SK-N-SH (cell line): ENCODE measurements at regions not wholly inside any gene's neighbourhood (a gene's known extent, or its start where the extent isn't known, plus 50 kb on each side); places are given as distances from the start of the nearest gene placed in this dataset.
A peak's percentile ranks its signal among the peaks of the same experiment; 100 is the strongest.

Experiments
- CTCF ChIA-PET: fragments of 300-600, 350-600 bp; formaldehyde crosslinking; extraction: SDS; loops from one replicate; lab custom pipeline; 2021; lab: Yijun Ruan, JAX
- POLR2A ChIA-PET: fragments of 350-600 bp; sonication (Branson Sonifier 250); formaldehyde crosslinking; extraction: SDS; loops from one replicate; lab custom pipeline; 2020; ENCODE audit warnings: antibody characterized with exemption, inconsistent platforms; lab: Yijun Ruan, JAX
- DNase-seq: peaks from one replicate; pipeline ENCODE4 v3.0.0; 2012
- H2AFZ ChIP-seq: fragments of 200-600 bp; sonication (generic); 2 replicates; pipeline ENCODE4 v1.8.1; 2016; ENCODE audit warnings: antibody characterized with exemption, mild to moderate bottlenecking, low read depth
- H3F3A ChIP-seq: fragments of 200-600 bp; sonication (generic); replicated peaks from 2 replicates; pipeline ENCODE3; 2016; ENCODE audit warnings: antibody characterized with exemption, mild to moderate bottlenecking; ENCODE audit not compliant: insufficient read depth
- H3K27ac ChIP-seq, 2 experiments: fragments of 200-500 bp in 1 of 2; fragments of 200-600 bp in 1 of 2; sonication (Bioruptor generic) in 1 of 2; sonication (generic), shearing (Covaris generic) in 1 of 2; 2 replicates each; pipeline versions ENCODE4 v1.5.1 to v1.6.1; 2014 to 2016; ENCODE audit warnings: low read depth in 2 of 2, inconsistent platforms in 1 of 2, low read length in 1 of 2, mild to moderate bottlenecking in 1 of 2, mixed read lengths in 1 of 2
- H3K27me3 ChIP-seq: fragments of 200-600 bp; sonication (generic), shearing (Covaris generic); 2 replicates; pipeline ENCODE4 v1.6.1; 2016; ENCODE audit warnings: mixed run types; ENCODE audit not compliant: insufficient read depth
- H3K36me3 ChIP-seq, 2 experiments: fragments of 200-500 bp in 1 of 2; fragments of 200-600 bp in 1 of 2; sonication (Bioruptor generic) in 1 of 2; sonication (generic) in 1 of 2; replicated peaks in 1 of 2; 2 replicates each; pipeline versions ENCODE3 to v1.5.1; 2014 to 2016; ENCODE audit warnings: low read length in 1 of 2, mild to moderate bottlenecking in 1 of 2; ENCODE audit not compliant: insufficient read depth in 2 of 2, control insufficient read depth in 1 of 2
- H3K4me1 ChIP-seq, 2 experiments: fragments of 200-500 bp in 1 of 2; fragments of 200-600 bp in 1 of 2; sonication (Bioruptor generic) in 1 of 2; sonication (generic), shearing (Covaris generic) in 1 of 2; 2 replicates each; pipeline versions ENCODE4 v1.5.1 to v1.6.1; 2014 to 2016; ENCODE audit warnings: low read depth in 1 of 2, low read length in 1 of 2, mixed run types in 1 of 2; ENCODE audit not compliant: insufficient read depth in 2 of 2, control insufficient read depth in 1 of 2
- H3K4me2 ChIP-seq: fragments of 200-600 bp; sonication (generic), shearing (Covaris generic); 2 replicates; pipeline ENCODE4 v1.6.1; 2017; ENCODE audit warnings: mixed run types
- H3K4me3 ChIP-seq, 2 experiments: fragments of 200-500 bp in 1 of 2; fragments of 200-600 bp in 1 of 2; sonication (Bioruptor generic) in 1 of 2; sonication (generic), shearing (Covaris generic) in 1 of 2; 2 replicates each; pipeline versions ENCODE4 v1.5.1 to v1.8.1; 2014 to 2016; ENCODE audit warnings: low read depth in 2 of 2, inconsistent platforms in 1 of 2, low read length in 1 of 2, mild to moderate bottlenecking in 1 of 2, mixed read lengths in 1 of 2, moderate library complexity in 1 of 2
- H3K79me2 ChIP-seq: fragments of 200-600 bp; sonication (generic); 2 replicates; pipeline ENCODE4 v1.8.1; 2017; ENCODE audit warnings: mild to moderate bottlenecking; ENCODE audit not compliant: insufficient read depth
- H3K9ac ChIP-seq: fragments of 200-600 bp; sonication (generic); 2 replicates; pipeline ENCODE4 v1.6.1; 2017; ENCODE audit warnings: mixed run types
- H3K9me2 ChIP-seq: fragments of 200-600 bp; sonication (generic); 2 replicates; pipeline ENCODE4 v1.6.1; 2017; ENCODE audit warnings: mixed run types
- H3K9me3 ChIP-seq: fragments of 200-600 bp; sonication (generic); 2 replicates; pipeline ENCODE4 v1.6.1; 2017; ENCODE audit warnings: mixed run types, mild to moderate bottlenecking, moderate library complexity
- H4K20me1 ChIP-seq: fragments of 200-600 bp; sonication (generic); 2 replicates; pipeline ENCODE4 v1.6.1; 2017; ENCODE audit warnings: mild to moderate bottlenecking, mixed run types; ENCODE audit not compliant: insufficient read depth
- ELF1 ChIP-seq: IDR thresholded peaks from 2 replicates; pipeline ENCODE4 v1.4.0; 2012
- EP300 ChIP-seq, 2 experiments: IDR thresholded peaks; 2 replicates each; pipeline versions ENCODE4 v1.4.0 to v1.6.1; 2012; ENCODE audit warnings: borderline replicate concordance in 1 of 2, low read depth in 1 of 2, low read length in 1 of 2
- EZH2phosphoT487 ChIP-seq: fragments of 200-600 bp; sonication (generic); IDR thresholded peaks from 2 replicates; pipeline ENCODE4 v1.6.1; 2017; ENCODE audit warnings: low read depth, mixed run types, mild to moderate bottlenecking, antibody characterized with exemption, moderate library complexity, borderline replicate concordance
- FOXJ3 ChIP-seq: sonication (generic); formaldehyde crosslinking; IDR thresholded peaks from 2 replicates; pipeline ENCODE4 v1.5.1; 2020; ENCODE audit warnings: mild to moderate bottlenecking, missing genetic modification reagents
- GABPA ChIP-seq: IDR thresholded peaks from 2 replicates; pipeline ENCODE4 v1.4.0; 2012; ENCODE audit warnings: low read depth, mild to moderate bottlenecking
- IRF3 ChIP-seq: fragments of 150-350 bp; IDR thresholded peaks from 2 replicates; pipeline ENCODE4 v1.6.1; 2016; ENCODE audit warnings: mild to moderate bottlenecking, low read depth, low read length
- JUND ChIP-seq: IDR thresholded peaks from 2 replicates; pipeline ENCODE4 v1.4.0; 2012
- MEF2A ChIP-seq: IDR thresholded peaks from 2 replicates; pipeline ENCODE4 v1.4.0; 2012; ENCODE audit warnings: low read depth, borderline replicate concordance
- MXI1 ChIP-seq: IDR thresholded peaks from 2 replicates; pipeline ENCODE4 v1.6.1; 2012; ENCODE audit warnings: mild to moderate bottlenecking, low read depth, low read length, improper control_type of control experiment
- NFIC ChIP-seq: IDR thresholded peaks from 2 replicates; pipeline ENCODE4 v1.4.0; 2012; ENCODE audit warnings: borderline replicate concordance
- NRF1 ChIP-seq: IDR thresholded peaks from 2 replicates; pipeline ENCODE4 v1.6.1; 2012; ENCODE audit warnings: low read depth, mild to moderate bottlenecking, low read length
- RAD21 ChIP-seq: IDR thresholded peaks from 2 replicates; pipeline ENCODE4 v1.6.1; 2012; ENCODE audit warnings: mild to moderate bottlenecking, low read length
- REST ChIP-seq: IDR thresholded peaks from 2 replicates; pipeline ENCODE4 v1.6.1; 2012; ENCODE audit warnings: mild to moderate bottlenecking, low read depth, low read length, moderate library complexity
- RFX5 ChIP-seq: IDR thresholded peaks from 2 replicates; pipeline ENCODE4 v1.6.1; 2012; ENCODE audit warnings: mild to moderate bottlenecking, improper control_type of control experiment, low read length
- TCF12 ChIP-seq: IDR thresholded peaks from 2 replicates; pipeline ENCODE4 v1.4.0; 2012
- USF2 ChIP-seq: fragments of 150-350 bp; IDR thresholded peaks from 2 replicates; pipeline ENCODE4 v1.6.1; 2017; ENCODE audit warnings: antibody characterized with exemption, low read length, low read depth, borderline replicate concordance
- WGBS: methylation state at CpG from one replicate; pipeline ENCODE4 v1.1.6; 2017; ENCODE audit warnings: low lambda C conversion rate; 5-methylcytosine and 5-hydroxymethylcytosine counted together

- TF ChIP-seq REST (no peak), TCF12 (no peak), NRF1 (no peak), MEF2A (no peak), JUND (no peak), USF2 (no peak), EZH2phosphoT487 (no peak), ELF1 (no peak), RFX5 (no peak), EP300 (IDR thresholded peaks at IDR 0.05; ENCODE audit: borderline replicate concordance in 1 of 2, low read depth in 1 of 2, low read length in 1 of 2) (no peak), GABPA (no peak), MXI1 (no peak), IRF3 (no peak)
These were observed 132.1 kb upstream of the ZNF184 start (continued) for GRCh38 chr6:27604986-27605385.

GRCh38 chr6:27601668-27602254, 128.9 kb upstream of the ZNF184 start:
- H2AFZ ChIP-seq, result 0 out of 2 replicates have a peak overlapping the region, but pooled peaks have one; percentile 63
- peaks cover 43% of the 10 kb centered on the region for H3K27me3 ChIP-seq
- TF ChIP-seq USF2 (no peak), NFIC (no peak), IRF3 (no peak), ELF1 (no peak), RAD21 (no peak), FOXJ3 (CRISPR knock-in tag) (no peak)
- H3K4me3 ChIP-seq, result peak overlapping the region in 1 of 2 experiments; percentile 27; a peak in 2 of 4 replicates
- H3F3A ChIP-seq, result peaks cover 4% of the 10 kb centered on the region
- no peaks in the 10 kb centered on the region for H4K20me1 ChIP-seq
- no peak for DNase-seq
- no peak overlapping the region for H3K27ac ChIP-seq
- no peak overlapping the region for H3K9ac ChIP-seq
- H3K4me1 ChIP-seq, result no peaks in the 10 kb centered on the region; a peak in 1 of 4 replicates
- H3K9me2 ChIP-seq, result no peaks in the 10 kb centered on the region
- peak overlapping the region; percentile 68 for H3K4me2 ChIP-seq
- no peaks in the 10 kb centered on the region for H3K36me3 ChIP-seq
- H3K79me2 ChIP-seq, result no peaks in the 10 kb centered on the region
- ChIA-PET CTCF (no interaction called here), POLR2A (no interaction called here)
- 22% methylated on average over 23 of the region's 23 CpGs for WGBS
- no peaks in the 10 kb centered on the region for H3K9me3 ChIP-seq
